ENCODE measurements at regions not wholly inside any gene's neighbourhood (a gene's known extent, or its start where the extent isn't known, plus 50 kb on each side); places are given as distances from the start of the nearest gene placed in this dataset.
"Not testable (repeated sequence)": the region's sequence is repeated elsewhere in the genome, so short reads cannot be mapped to it uniquely, and the experiment has no call there.

GRCh38 chr16:88134172-88134898, 183.1 kb downstream of the BANP start:
- TF ChIP-seq CTCF (conservative IDR thresholded peaks at IDR 0.05; ENCODE audit: low read depth, low read length); EZH2 (IDR thresholded peaks at IDR 0.05; ENCODE audit: borderline replicate concordance, low read depth, low read length, poor library complexity, severe bottlenecking): not testable (repeated sequence)

Data from A673 (cell line).